ENCODE measurements at regions not wholly inside any gene's neighbourhood (a gene's known extent, or its start where the extent isn't known, plus 50 kb on each side); places are given as distances from the start of the nearest gene placed in this dataset.

GRCh38 chr7:115088893-115089292, 167.0 kb downstream of the MDFIC start:
- no peak for DNase-seq (ENCODE audit: low read depth)
- no peak overlapping the region for H3K4me3 ChIP-seq (ENCODE audit: low read depth, low read length)
- no peaks in the 10 kb centered on the region for H3K27me3 ChIP-seq (ENCODE audit: control insufficient read depth, insufficient read depth, low read length)
- no peak for TF ChIP-seq CTCF (IDR thresholded peaks at IDR 0.05; ENCODE audit: insufficient read depth, low read length, poor library complexity, severe bottlenecking)
- H3K36me3 ChIP-seq (ENCODE audit: control insufficient read depth, insufficient read depth, low read length) = no peaks in the 10 kb centered on the region

- H3K4me3 ChIP-seq (ENCODE audit: low read depth, low read length) = no peak overlapping the region
- H3K36me3 ChIP-seq (ENCODE audit: control insufficient read depth, insufficient read depth, low read length) = no peaks in the 10 kb centered on the region
- no peaks in the 10 kb centered on the region for H3K27me3 ChIP-seq (ENCODE audit: control insufficient read depth, insufficient read depth, low read length)
- peak; percentile 45 for DNase-seq (ENCODE audit: low read depth)
- no peak for TF ChIP-seq CTCF (IDR thresholded peaks at IDR 0.05; ENCODE audit: insufficient read depth, low read length, poor library complexity, severe bottlenecking)
These were observed 165.5 kb downstream of the MDFIC start for GRCh38 chr7:115087437-115087836.

GRCh38 chr7:115086146-115086841, 164.4 kb downstream of the MDFIC start:
- TF ChIP-seq CTCF (IDR thresholded peaks at IDR 0.05; ENCODE audit: insufficient read depth, low read length, poor library complexity, severe bottlenecking) = no peak
- DNase-seq (ENCODE audit: low read depth) = no peak
- no peaks in the 10 kb centered on the region for H3K36me3 ChIP-seq (ENCODE audit: control insufficient read depth, insufficient read depth, low read length)
- H3K27me3 ChIP-seq (ENCODE audit: control insufficient read depth, insufficient read depth, low read length) = no peaks in the 10 kb centered on the region
- H3K4me3 ChIP-seq (ENCODE audit: low read depth, low read length) = no peak overlapping the region

- TF ChIP-seq CTCF (IDR thresholded peaks at IDR 0.05; ENCODE audit: insufficient read depth, low read length, poor library complexity, severe bottlenecking) = no peak
- no peak for DNase-seq (ENCODE audit: low read depth)
- Histone ChIP-seq H3K27me3 (ENCODE audit: control insufficient read depth, insufficient read depth, low read length) (no peaks in the 10 kb centered on the region), H3K36me3 (ENCODE audit: control insufficient read depth, insufficient read depth, low read length) (no peaks in the 10 kb centered on the region), H3K4me3 (ENCODE audit: low read depth, low read length) (no peak overlapping the region)
These were observed 163.5 kb downstream of the MDFIC start for GRCh38 chr7:115085421-115085820.

- Histone ChIP-seq H3K36me3 (ENCODE audit: control insufficient read depth, insufficient read depth, low read length) (no peaks in the 10 kb centered on the region), H3K27me3 (ENCODE audit: control insufficient read depth, insufficient read depth, low read length) (no peaks in the 10 kb centered on the region), H3K4me3 (ENCODE audit: low read depth, low read length) (no peak overlapping the region)
- DNase-seq (ENCODE audit: low read depth) = no peak
- no peak for TF ChIP-seq CTCF (IDR thresholded peaks at IDR 0.05; ENCODE audit: insufficient read depth, low read length, poor library complexity, severe bottlenecking)
These were observed 162.0 kb downstream of the MDFIC start for GRCh38 chr7:115083935-115084334.

- no peaks in the 10 kb centered on the region for H3K27me3 ChIP-seq (ENCODE audit: control insufficient read depth, insufficient read depth, low read length)
- no peak overlapping the region for H3K4me3 ChIP-seq (ENCODE audit: low read depth, low read length)
- H3K36me3 ChIP-seq (ENCODE audit: control insufficient read depth, insufficient read depth, low read length) = no peaks in the 10 kb centered on the region
- no peak for TF ChIP-seq CTCF (IDR thresholded peaks at IDR 0.05; ENCODE audit: insufficient read depth, low read length, poor library complexity, severe bottlenecking)
- no peak for DNase-seq (ENCODE audit: low read depth)
These were observed 159.9 kb downstream of the MDFIC start for GRCh38 chr7:115081772-115082171.
